Large intestine (tissue), 3 donors: ENCODE measurements at regions not wholly inside any gene's neighbourhood (a gene's known extent, or its start where the extent isn't known, plus 50 kb on each side); places are given as distances from the start of the nearest gene placed in this dataset.
A peak's percentile ranks its signal among the peaks of the same experiment; 100 is the strongest.
"Not testable (repeated sequence)": the region's sequence is repeated elsewhere in the genome, so short reads cannot be mapped to it uniquely, and the experiment has no call there.

Experiments
- DNase-seq, 2 donors: peaks; one replicate each; pipeline versions ENCODE4 v3.0.0 to v3.0.0-alpha.2; 2013
- H3K27ac ChIP-seq: one replicate; pipeline ENCODE4 v1.5.1; 2013; ENCODE audit warnings: low read length
- H3K27me3 ChIP-seq: 2 replicates; pipeline ENCODE4 v1.6.1; 2013; ENCODE audit warnings: low read length; ENCODE audit not compliant: control insufficient read depth, insufficient read depth
- H3K36me3 ChIP-seq: 2 replicates; pipeline ENCODE4 v1.6.1; 2013; ENCODE audit warnings: low read length; ENCODE audit not compliant: control insufficient read depth, insufficient read depth
- H3K4me1 ChIP-seq: one replicate; pipeline ENCODE4 v1.6.1; 2013; ENCODE audit warnings: low read length; ENCODE audit not compliant: control insufficient read depth, insufficient read depth
- H3K4me3 ChIP-seq: one replicate; pipeline ENCODE4 v1.5.1; 2013; ENCODE audit warnings: low read length
- H3K9me3 ChIP-seq: one replicate; pipeline ENCODE4 v1.6.1; 2013; ENCODE audit warnings: mild to moderate bottlenecking, low read depth, low read length, moderate library complexity; ENCODE audit not compliant: control insufficient read depth
- WGBS: methylation state at CpG from one replicate; pipeline ENCODE4 v1.1.5; 2013; ENCODE audit warnings: low lambda C conversion rate; ENCODE audit not compliant: insufficient coverage; 5-methylcytosine and 5-hydroxymethylcytosine counted together

- H3K36me3 ChIP-seq: no peaks in the 10 kb centered on the region
- no CpG with 5 or more reads among the region's 1 CpG for WGBS
- H3K27ac ChIP-seq: no peak overlapping the region
- H3K27me3 ChIP-seq: peaks cover 4% of the 10 kb centered on the region
- no peaks in the 10 kb centered on the region for H3K9me3 ChIP-seq
- no peak for DNase-seq
- no peaks in the 10 kb centered on the region for H3K4me1 ChIP-seq
- H3K4me3 ChIP-seq: no peak overlapping the region
Measured at GRCh38 chr3:184457329-184457728, 77.5 kb downstream of the CHRD start.

DNA sequence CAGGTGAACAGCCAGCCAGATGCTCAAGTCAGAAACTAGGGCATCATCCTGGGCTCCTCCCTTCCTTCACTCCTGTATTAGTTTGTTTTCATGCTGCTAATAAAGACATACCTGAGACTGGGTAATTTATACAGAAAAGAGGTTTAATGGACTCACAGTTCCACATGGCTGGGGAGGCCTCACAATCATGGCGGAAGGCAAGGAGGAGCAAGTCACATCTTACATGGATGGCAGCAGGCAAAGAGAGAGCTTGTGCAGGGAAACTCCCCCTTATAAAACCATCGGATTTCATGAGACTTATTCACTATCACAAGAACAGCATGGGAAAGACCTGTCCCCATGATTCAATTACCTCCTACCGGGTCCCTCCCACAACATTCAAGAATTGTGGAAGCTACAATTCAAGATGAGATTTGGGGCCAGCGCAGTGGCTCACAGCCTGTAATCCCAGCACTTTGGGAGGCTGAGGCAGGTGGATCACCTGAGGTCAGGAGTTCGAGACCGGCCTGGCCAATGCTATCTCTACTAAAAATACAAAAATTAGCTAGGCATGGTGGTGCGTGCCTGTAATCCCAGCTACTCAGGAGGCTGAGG lies 78.0 kb downstream of the CHRD start:
- H3K9me3 ChIP-seq, H3K4me1 ChIP-seq, H3K36me3 ChIP-seq, H3K4me3 ChIP-seq, H3K27ac ChIP-seq, H3K27me3 ChIP-seq, DNase-seq: not testable (repeated sequence)
- WGBS: no CpG with 5 or more reads among the region's 7 CpGs

GRCh38 chr3:184459355-184459754 lies 79.5 kb downstream of the CHRD start:
- H3K27me3 ChIP-seq: peaks cover 4% of the 10 kb centered on the region
- no peak for DNase-seq
- 100% methylated on average over 1 of the region's 4 CpGs for WGBS
- no peak overlapping the region for H3K4me3 ChIP-seq
- no peak overlapping the region for H3K27ac ChIP-seq
- H3K4me1 ChIP-seq: no peaks in the 10 kb centered on the region
- H3K36me3 ChIP-seq: no peaks in the 10 kb centered on the region
- H3K9me3 ChIP-seq: no peaks in the 10 kb centered on the region

GRCh38 chr3:184460276-184460675 lies 80.4 kb downstream of the CHRD start:
- Histone ChIP-seq H3K27me3 (no peaks in the 10 kb centered on the region), H3K36me3 (no peaks in the 10 kb centered on the region), H3K9me3 (no peaks in the 10 kb centered on the region), H3K4me3 (no peak overlapping the region), H3K27ac (no peak overlapping the region), H3K4me1 (no peaks in the 10 kb centered on the region)
- DNase-seq: no peak
- no CpG with 5 or more reads among the region's 8 CpGs for WGBS

DNA sequence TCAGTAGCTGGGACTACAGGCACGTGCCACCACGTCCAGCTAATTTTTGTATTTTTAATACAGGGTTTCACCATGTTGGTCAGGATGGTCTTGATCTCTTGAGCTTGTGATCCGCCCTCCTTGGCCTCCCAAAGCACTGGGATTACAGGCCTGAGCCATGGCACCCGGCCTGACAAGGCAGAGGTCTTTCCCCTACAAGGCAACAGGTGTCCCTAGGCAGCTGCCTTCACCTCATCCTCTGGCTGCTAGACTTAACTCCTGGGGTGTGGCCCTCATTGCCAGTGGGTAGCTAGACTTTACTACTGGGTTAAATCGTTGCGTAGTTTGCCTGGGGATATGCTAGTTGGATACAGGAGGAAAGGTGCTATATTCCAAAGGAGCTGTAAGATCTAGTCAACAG lies 81.4 kb downstream of the CHRD start:
- Histone ChIP-seq H3K27ac (no peak overlapping the region), H3K4me1 (peaks cover 5% of the 10 kb centered on the region), H3K36me3 (no peaks in the 10 kb centered on the region), H3K27me3 (no peaks in the 10 kb centered on the region), H3K4me3 (no peak overlapping the region), H3K9me3 (no peaks in the 10 kb centered on the region)
- DNase-seq: no peak
- no CpG with 5 or more reads among the region's 6 CpGs for WGBS

DNA sequence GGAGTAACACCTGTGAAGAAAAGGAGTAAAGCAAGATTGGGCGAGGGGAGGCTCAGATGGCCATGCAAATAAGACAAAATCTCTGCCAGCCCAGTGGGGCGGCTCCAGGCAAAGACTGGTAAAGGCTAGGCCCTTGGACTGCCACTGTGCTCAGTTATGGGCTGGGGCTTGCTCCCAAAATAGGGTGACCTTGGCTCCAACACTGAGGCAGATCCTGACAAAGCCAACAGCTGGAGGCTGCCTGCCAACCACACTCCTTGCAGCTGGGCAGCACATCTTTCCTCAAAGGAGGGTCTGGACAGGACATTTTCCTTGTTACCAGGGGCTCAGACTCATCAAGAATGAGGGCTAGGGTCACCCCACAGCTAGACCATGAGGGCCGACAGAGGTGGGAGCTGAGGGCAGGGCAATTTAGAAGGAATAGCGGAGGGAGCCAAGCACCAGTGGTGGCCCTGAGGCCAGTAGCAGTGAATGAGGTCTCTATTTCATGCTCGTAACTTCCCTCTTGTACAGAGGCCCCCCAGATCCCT lies 86.1 kb downstream of the CHRD start:
- Histone ChIP-seq H3K4me1 (peaks cover 13% of the 10 kb centered on the region), H3K27ac (no peak overlapping the region), H3K27me3 (no peaks in the 10 kb centered on the region), H3K9me3 (no peaks in the 10 kb centered on the region), H3K4me3 (no peak overlapping the region), H3K36me3 (no peaks in the 10 kb centered on the region)
- no peak for DNase-seq
- WGBS: 100% methylated on average over 1 of the region's 5 CpGs

DNA sequence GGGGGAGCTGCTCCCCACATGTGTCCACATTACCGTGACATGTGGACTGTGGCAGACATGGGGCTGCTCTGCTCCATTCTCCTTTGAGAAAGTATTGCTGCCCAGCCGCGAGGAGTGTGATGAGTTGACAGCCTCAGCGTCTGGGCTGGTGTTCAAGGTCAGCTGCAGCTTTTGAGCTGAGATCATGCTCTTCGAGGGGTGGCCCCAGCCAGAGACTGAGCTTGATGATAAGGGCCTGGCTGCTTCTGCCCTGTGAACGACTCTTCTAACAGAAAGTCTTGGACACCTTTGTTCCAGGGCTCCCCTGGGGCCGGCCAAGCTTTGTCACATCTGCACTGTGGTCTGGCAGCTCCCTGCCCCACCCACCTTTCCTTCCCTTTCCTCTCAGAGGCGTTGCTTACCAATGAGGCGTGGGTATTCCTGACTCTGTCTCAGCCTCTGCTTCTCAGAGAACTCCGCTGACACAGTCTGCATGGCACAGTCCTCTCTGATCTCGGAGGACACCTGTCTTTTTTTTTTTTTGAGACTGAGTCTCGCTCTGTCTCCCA lies 86.6 kb downstream of the CHRD start:
- no peaks in the 10 kb centered on the region for H3K36me3 ChIP-seq
- peak; percentile 54 to 71 for DNase-seq
- WGBS: no CpG with 5 or more reads among the region's 12 CpGs
- H3K4me3 ChIP-seq: no peak overlapping the region
- no peak overlapping the region for H3K27ac ChIP-seq
- peaks cover 13% of the 10 kb centered on the region for H3K4me1 ChIP-seq
- H3K9me3 ChIP-seq: no peaks in the 10 kb centered on the region
- no peaks in the 10 kb centered on the region for H3K27me3 ChIP-seq

GRCh38 chr3:184467171-184467570 lies 87.3 kb downstream of the CHRD start:
- DNase-seq: no peak
- Histone ChIP-seq H3K4me1 (peaks cover 13% of the 10 kb centered on the region), H3K36me3 (no peaks in the 10 kb centered on the region), H3K27me3 (no peaks in the 10 kb centered on the region), H3K9me3 (no peaks in the 10 kb centered on the region), H3K4me3 (no peak overlapping the region), H3K27ac (no peak overlapping the region)
- no CpG with 5 or more reads among the region's 9 CpGs for WGBS

DNA sequence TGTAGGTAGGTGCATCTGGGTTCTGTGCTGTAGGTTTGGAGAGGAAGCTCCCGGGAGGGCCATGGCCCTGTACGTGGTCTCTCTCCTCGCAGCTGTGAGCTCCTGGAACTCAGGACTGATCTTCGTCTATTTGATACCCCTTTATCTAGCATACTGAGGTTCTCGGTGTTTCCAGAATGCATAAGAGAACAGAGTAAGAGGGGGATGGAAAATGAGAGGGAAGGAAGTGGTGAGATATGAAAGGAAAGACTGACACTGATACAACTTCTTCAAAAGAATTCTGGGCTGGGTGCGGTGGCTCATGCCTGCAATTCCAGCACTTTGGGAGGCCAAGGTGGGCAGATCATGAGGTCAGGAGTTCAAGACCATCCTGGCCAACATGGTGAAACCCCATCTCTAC lies 90.7 kb downstream of the CHRD start:
- no CpG with 5 or more reads among the region's 6 CpGs for WGBS
- DNase-seq: no peak
- Histone ChIP-seq H3K27ac (no peak overlapping the region), H3K27me3 (peaks cover 9% of the 10 kb centered on the region), H3K4me3 (no peak overlapping the region), H3K4me1 (peaks cover 13% of the 10 kb centered on the region), H3K9me3 (peaks cover under 1% of the 10 kb centered on the region), H3K36me3 (no peaks in the 10 kb centered on the region)

- peaks cover 5% of the 10 kb centered on the region for H3K4me1 ChIP-seq
- peaks cover 9% of the 10 kb centered on the region for H3K27me3 ChIP-seq
- H3K4me3 ChIP-seq: no peak overlapping the region
- H3K9me3 ChIP-seq: peaks cover 3% of the 10 kb centered on the region
- no peaks in the 10 kb centered on the region for H3K36me3 ChIP-seq
- DNase-seq: no peak
- no peak overlapping the region for H3K27ac ChIP-seq
- WGBS: 83% methylated on average over 1 of the region's 3 CpGs
Measured at GRCh38 chr3:184471439-184471838, 90.1 kb upstream of the EPHB3 start.
